CD4-positive, alpha-beta T cell treated with Interleukin-15 for 4 hours (primary cell): ENCODE measurements at regions not wholly inside any gene's neighbourhood (a gene's known extent, or its start where the extent isn't known, plus 50 kb on each side); places are given as distances from the start of the nearest gene placed in this dataset.

Experiments
- DNase-seq: peaks from one replicate; pipeline ENCODE4 v3.0.0-alpha.2; 2020; ENCODE audit warnings: low spot score

GRCh38 chr6:139923964-139924475, 549.6 kb upstream of the CITED2 start:
- no peak for DNase-seq

DNA sequence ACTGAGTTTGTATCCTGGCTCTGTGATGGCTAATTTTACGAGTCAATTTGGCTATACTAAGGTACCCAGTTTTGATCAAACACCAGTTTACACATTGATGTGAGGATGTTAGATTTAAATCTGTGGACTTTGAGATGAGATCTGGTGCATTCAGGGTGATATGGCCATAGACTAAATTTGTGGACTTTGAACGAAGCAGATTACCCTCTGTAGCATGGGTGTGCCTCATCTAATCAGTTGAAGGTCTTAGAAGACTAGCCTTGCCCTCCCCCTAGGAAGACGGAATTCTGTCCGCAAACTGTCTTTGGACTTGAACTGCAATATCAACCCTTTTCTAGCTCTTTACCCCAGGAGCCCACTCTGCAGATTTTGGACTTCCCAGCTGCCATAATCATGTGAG, 547.8 kb upstream of the CITED2 start:
- DNase-seq, result no peak

DNA sequence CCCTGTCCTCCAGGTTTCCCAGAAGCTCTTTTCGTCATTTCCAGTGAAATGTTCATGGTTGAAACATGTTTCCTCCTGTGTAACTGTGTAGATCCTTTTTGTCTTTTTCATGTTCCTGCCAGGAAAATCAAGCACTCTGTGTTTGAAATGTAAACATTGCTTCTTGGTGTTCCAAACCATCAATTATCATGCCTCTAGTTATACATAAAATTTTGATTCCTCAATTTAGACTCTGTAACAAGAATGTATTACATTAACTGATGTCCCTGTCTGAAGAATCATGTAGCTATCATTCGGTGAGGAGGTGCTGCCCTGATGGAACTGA, 546.3 kb upstream of the CITED2 start:
- DNase-seq, result no peak

- no peak for DNase-seq
Measured at GRCh38 chr6:139920027-139920775, 545.8 kb upstream of the CITED2 start.

DNA sequence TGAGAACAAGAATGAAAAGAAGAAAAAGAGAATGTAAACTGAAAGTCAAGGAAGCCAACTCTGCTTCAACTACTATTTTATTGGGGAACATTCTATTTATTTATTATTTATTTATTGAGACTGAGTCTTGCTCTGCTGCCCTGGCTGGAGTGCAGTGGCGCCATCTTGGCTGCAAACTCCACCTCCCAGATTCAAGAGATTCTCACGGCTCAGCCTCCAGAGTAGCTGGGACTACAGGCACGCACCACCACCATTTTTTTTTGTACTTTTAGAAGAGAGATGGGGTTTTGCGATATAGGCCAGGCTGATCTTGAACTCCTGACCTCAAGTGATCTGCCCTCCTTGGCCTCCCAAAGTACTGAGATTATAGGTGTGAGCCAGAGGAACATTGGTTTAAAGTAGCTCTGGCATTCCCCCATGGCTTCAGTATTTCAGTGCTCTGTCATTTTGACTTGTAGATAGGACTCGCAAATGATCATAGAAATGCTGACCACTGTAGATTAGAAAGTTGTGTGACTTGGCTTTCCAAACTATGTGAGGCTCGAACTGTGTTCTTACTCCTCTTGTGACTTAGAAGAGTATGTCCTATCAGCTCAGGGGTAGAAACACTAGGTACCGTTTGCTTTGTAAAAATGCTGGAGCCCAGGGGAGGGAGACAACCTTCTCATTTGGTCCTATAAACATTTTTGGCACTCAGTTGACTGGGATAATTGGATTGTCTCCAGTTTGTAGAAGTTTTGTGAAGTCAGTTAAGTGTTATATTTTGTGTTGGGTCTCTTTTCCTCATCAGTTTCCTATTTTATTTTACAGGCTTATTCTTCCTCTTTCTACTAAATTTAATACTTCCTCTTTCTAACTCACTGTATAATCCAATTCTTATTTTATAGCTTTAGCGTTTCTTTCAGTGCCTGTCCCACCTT, 544.9 kb upstream of the CITED2 start:
- DNase-seq, result no peak

GRCh38 chr6:139917951-139918630, 543.6 kb upstream of the CITED2 start:
- no peak for DNase-seq

- DNase-seq, result no peak
Measured at GRCh38 chr6:139914910-139915309, 540.5 kb upstream of the CITED2 start.

DNA sequence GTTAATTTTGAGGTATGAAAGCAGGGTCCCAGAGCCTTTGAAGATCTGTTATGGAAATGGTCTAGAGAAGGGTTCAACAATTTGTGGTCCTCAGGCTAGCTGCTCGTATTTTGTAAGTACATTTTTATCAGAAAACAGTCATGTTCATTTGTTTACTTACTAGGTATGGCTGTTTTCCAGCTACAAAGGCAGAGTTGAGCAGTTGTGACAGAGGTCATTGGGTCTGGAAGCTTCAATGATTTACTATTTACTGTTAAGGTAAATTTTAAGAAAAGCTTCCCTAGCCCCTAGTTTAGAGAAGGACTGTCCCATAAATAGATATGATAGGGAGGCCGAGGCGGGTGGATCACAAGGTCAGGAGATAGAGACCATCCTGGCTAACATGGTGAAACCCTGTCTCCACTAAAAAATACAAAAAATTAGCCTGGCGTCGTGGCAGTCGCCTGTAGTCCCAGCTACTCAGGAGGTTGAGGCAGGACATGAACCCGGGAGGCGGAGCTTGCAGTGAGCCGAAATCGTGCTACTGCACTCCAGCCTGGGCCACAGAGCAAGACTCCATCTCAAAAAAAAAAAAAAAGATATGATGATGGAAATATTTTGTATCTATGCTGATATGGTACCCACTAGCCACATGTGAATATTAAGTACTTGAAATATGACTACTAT, 538.4 kb upstream of the CITED2 start:
- no peak for DNase-seq

DNA sequence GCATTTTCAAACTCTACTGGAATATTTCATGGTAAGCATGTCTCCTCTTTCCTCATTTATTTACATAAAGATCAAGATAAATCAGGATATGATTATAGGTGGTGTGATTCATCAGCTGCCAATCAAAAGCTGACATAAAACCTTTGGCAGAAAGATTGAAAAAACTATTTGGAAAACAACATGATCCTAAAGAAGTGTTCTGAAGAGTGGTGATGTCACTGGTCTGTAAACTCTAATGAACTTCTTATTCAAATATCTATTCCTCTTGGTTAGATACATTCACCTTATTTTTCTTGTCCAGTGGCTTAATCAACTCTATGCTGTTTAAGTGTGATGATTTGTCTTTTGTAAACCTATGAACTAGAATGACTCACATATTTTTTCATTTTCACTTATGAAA, 535.5 kb upstream of the CITED2 start:
- no peak for DNase-seq

GRCh38 chr6:139905404-139906052, 531.1 kb upstream of the CITED2 start:
- no peak for DNase-seq

GRCh38 chr6:139904568-139904967, 530.1 kb upstream of the CITED2 start:
- DNase-seq, result no peak

- no peak for DNase-seq
Measured at GRCh38 chr6:139904158-139904533, 529.7 kb upstream of the CITED2 start.

DNA sequence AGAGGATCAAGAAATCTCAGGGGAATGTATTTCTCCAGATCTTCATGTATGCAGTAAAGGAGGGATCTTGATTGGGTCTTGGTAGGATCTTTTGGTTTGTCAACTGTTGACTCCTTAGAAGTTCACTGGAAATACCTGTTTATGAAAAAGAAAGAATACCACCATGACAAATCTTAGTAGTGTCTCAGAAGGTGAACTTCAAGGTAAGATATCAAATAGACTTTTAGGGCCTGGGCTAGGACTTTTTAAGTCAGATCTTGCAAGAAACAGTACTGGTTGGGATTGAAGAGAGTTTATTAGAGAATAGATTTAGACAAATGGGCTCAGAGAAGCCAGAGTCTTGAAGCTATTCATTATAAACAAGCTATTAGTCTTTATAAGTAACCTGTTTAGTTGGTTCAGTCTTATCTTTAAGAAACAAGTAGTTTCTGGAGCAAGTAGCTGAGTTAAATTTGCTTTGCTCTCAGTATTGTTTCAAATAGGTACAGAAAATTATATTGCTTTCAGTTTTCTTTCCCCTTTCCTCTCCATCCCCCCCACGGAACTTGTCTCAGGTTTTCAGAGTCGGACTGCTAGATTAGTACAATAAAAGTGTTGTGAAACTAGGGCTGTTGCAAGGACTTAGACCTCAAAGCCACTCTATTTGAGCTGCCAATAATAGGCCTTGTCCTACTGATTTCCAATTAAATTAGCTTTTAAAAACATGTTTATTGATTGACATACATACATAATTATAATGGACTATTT, 529.1 kb upstream of the CITED2 start:
- DNase-seq, result no peak

DNA sequence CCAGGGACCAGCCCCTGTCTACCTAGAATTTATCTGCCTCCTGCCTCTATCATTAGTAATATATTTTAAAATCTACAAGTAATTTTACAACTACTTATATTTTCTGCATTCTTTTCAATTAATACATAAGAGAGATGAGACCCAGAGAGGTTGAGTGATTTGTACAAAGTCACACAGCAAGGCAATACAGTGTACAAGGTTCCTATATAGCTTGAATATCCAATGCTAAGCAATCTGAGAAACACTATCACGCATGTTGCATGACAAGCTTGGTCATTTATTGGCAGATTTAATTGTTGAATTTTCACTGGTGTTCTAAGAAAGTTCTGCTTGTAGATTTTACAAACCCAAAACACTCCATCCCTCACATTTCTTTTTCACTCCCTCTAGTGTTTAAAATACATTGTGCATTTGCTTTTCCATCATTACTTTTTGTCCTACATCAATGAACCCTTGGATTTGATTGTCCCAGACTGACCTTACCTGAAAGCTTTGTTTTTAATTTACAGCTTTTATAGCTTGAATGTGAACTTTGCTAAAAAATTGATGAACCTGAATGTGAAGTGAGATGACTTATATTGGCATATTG, 520.9 kb upstream of the CITED2 start:
- no peak for DNase-seq

- DNase-seq, result no peak
Measured at GRCh38 chr6:139894271-139894670, 519.8 kb upstream of the CITED2 start.

DNA sequence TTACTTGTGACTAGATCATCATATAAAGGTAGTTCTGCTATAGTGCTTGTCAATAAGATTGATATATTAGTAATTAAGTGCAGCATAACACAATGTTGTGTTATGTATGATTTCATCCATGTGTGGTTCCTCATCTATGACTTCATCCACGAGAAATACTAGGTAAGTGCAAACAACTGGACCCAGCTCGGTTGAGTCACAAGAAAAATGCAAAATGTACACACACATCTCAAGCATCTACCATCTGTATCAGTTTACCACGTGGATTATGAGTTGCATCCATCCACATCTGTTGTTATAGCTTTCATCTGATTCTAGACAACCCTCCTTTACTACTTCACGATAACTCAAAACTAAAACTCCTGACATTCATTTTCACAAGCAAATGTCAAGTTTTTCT, 517.0 kb upstream of the CITED2 start:
- DNase-seq, result no peak

GRCh38 chr6:139888681-139889122, 514.3 kb upstream of the CITED2 start:
- DNase-seq, result no peak

DNA sequence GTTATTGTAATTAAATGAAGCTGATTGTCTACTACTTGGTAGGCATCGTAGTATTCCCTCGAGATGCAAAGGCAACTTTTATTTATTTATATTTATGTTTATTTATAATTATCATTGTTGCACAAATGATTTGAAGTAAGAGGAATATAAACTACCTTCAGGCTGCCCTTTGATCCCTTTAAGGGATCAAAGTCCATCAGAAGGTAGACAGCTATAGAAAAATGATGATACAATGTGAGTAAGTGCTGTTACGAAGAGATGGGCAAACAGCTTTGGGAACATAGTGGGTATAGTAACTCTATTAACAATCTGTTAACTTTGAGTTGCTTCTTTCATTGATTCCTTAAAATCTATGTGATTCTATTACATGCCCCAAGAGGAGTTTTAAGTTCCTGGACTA, 512.8 kb upstream of the CITED2 start:
- no peak for DNase-seq

- no peak for DNase-seq
Measured at GRCh38 chr6:139886396-139886795, 511.9 kb upstream of the CITED2 start.

DNA sequence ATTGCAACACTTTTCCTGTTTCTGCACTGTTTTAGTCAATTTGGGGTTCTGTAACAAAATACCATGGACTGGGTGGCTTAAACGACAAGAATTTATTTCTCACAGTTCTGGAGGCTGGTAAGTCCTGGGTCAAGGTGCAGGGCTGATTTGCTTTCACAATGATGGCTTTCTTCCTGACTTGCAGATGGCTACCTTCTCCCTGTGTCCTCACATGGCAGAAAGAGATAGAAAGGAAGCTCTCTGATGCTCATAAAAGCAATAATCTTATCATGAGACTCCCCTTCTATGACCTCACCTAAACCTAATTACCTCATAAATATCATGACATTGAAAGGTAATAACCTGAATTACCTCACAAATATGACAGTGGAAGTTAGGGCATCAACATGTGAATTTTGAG, 511.5 kb upstream of the CITED2 start:
- no peak for DNase-seq
